ENCODE measurements at regions not wholly inside any gene's neighbourhood (a gene's known extent, or its start where the extent isn't known, plus 50 kb on each side); places are given as distances from the start of the nearest gene placed in this dataset.
A peak's percentile ranks its signal among the peaks of the same experiment; 100 is the strongest.

DNA sequence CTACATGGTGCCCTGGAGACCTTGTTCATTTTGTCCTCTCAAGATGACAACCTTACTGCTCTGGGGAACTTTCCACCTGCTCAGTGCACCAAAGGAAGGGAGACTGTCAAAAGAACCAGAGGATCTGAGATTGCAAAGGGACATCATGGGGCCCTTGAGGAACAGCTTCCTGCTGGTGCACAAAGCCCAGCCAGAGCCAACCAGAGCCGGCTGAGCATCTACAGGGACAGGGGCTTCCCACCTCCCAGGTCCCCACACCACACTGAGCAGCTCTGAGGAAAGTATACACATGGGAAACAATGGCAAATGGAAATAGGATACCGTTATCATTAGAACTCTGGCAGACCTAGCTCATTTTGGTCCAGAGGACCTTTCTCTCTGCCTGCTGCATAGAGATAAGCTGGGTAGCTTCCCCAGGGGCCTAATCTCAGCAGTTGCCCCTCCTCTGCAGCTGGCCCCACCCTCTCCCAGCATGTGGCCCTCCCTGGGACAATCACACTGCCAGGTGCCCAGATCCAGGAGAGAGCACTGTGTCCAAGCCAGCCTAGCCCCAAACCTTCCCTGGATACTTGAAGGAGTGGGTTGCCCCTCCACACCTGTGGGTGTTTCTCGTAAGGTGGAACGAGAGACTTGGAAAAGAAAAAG is 123.4 kb upstream of the PRR20G start:
- H3K27me3 Mint-ChIP-seq (ENCODE audit: low read depth): peaks cover 6% of the 10 kb centered on the region
- no peaks in the 10 kb centered on the region for H3K4me1 Mint-ChIP-seq (ENCODE audit: low read depth)

DNA sequence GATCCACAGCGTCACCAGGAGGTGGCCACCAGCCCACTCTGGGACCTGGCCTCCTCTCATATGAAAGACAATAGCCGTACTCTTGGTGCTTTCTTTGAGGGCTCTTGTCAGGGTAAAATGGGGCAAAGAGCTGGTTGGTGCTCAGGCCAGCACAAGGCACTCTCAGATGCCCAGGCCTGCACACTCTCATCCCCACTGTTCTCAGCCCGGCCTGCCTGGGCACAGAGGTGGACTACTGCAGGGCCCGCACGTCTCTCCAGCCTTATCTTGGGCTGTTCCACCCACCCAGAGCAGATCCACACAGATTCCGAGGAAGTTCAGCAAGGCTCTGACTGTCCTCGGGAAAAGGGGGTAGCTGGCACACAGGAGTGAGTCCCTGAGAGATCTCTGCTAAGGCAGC is 122.8 kb upstream of the PRR20G start:
- Mint-ChIP-seq H3K36me3 (ENCODE audit: low read depth) (no peaks in the 10 kb centered on the region), H3K4me3 (ENCODE audit: low read depth) (no peak overlapping the region), H3K4me1 (ENCODE audit: low read depth) (no peaks in the 10 kb centered on the region), H3K9me3 (no peaks in the 10 kb centered on the region), H3K27me3 (ENCODE audit: low read depth) (peaks cover 3% of the 10 kb centered on the region), H3K27ac (no peak overlapping the region)
- peak; percentile 0 for DNase-seq (ENCODE audit: low spot score)
- intact Hi-C loops (cut with micrococcal nuclease): no loop called here

More for the DNA sequence above, 123.4 kb upstream of the PRR20G start:
- intact Hi-C loops (cut with micrococcal nuclease): no loop called here
- H3K27ac Mint-ChIP-seq: no peak overlapping the region
- H3K4me3 Mint-ChIP-seq (ENCODE audit: low read depth): no peak overlapping the region
- peak; percentile 6 for DNase-seq (ENCODE audit: low spot score)
- no peaks in the 10 kb centered on the region for H3K9me3 Mint-ChIP-seq
- H3K36me3 Mint-ChIP-seq (ENCODE audit: low read depth): no peaks in the 10 kb centered on the region

DNA sequence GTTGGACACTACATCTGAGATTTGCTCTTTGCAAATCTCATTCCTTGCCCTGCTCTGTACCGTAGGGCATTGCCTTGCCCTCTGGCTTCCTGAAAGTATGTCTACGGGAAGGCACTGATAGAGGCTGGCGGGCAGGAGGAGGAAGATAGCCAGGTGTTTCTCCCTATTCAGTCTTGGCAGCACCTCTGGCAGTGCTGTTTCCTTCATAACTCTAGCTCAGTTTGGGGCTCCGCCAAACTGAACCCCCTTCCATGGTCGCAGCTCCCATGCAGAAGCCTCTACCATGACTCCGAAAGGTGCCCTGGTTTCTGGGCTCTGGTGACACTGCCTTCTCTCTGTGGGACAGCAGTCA is 122.3 kb upstream of the PRR20G start:
- no peaks in the 10 kb centered on the region for H3K9me3 Mint-ChIP-seq
- peaks cover 3% of the 10 kb centered on the region for H3K27me3 Mint-ChIP-seq (ENCODE audit: low read depth)
- no peak overlapping the region for H3K4me3 Mint-ChIP-seq (ENCODE audit: low read depth)
- intact Hi-C loops (cut with micrococcal nuclease): no loop called here
- H3K27ac Mint-ChIP-seq: no peak overlapping the region
- H3K36me3 Mint-ChIP-seq (ENCODE audit: low read depth): no peaks in the 10 kb centered on the region
- H3K4me1 Mint-ChIP-seq (ENCODE audit: low read depth): no peaks in the 10 kb centered on the region
- DNase-seq (ENCODE audit: low spot score): peak; percentile 2

DNA sequence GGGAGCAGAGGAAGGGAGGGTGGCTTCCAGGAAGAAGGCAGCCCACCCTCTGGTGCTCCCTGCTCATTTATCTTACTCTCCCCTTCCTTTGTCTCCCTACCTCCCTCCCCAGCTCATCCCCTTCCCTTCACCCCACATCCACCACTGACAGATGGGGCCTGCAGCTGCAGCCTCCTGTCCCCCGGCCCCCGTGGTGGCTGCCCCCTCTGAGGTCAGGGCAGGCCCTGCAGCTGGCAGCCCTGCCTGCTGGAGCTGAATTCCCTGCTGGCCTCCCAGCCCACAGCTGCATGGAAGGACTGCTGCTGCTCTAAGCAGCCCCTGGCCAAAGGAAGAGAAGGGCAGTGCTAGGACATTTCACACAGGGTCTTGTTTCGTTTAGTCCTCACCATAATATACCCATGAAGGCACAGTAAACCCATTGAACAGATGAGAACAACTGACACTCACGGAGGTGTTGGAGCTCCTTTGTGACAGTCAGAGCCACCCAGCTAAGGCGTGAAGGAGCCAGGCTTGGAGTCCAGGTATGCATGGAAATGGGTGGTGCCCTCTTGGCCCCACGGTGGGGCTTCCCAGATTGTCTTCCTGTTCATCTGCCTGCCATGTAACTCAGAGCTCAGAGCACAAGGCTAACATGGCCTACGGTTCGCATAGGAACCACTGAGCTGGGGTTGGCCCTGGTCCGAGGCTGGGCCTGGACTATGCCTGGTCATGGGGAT is 121.7 kb upstream of the PRR20G start:
- Mint-ChIP-seq H3K4me3 (ENCODE audit: low read depth) (no peak overlapping the region), H3K27ac (no peak overlapping the region), H3K36me3 (ENCODE audit: low read depth) (no peaks in the 10 kb centered on the region), H3K9me3 (no peaks in the 10 kb centered on the region), H3K4me1 (ENCODE audit: low read depth) (no peaks in the 10 kb centered on the region), H3K27me3 (ENCODE audit: low read depth) (peaks cover 3% of the 10 kb centered on the region)
- no peak for DNase-seq (ENCODE audit: low spot score)
- intact Hi-C loops (cut with micrococcal nuclease): no loop called here

DNA sequence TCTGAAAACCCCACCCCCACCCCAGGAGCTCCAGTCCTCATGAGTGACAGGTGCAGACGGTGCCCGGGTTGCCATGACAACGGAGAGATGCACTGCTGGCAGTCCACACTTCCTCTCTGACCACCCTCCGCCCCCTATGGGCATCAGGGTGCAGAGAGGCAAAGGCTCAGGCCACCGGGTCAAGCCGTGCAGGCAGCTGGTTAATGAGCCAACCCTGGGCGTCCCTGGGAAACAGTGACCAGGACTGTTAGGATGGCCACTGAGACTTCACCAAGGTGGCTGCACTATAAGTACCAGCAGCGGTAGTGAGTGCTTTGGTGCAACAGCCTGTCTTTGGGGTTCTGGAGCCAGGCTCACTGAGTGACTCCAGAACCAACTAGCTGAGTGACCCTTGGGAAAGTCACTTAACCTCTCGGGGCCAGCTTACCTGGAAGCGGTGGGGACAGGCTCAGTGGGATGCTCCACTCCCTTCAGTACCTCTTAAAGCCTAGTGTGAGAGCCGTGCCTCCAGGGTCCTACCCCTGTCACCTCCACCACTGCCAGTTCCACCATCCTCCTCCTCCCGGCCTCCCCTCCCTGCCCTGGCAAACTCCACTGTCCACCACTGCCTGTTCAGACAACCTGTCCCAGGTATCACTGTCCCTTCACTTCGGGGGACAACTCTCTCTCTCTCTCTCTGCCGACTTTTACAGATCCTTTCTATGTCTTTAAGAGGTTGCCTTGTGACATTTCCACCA is 121.0 kb upstream of the PRR20G start:
- Mint-ChIP-seq H3K27me3 (ENCODE audit: low read depth) (no peaks in the 10 kb centered on the region), H3K4me1 (ENCODE audit: low read depth) (no peaks in the 10 kb centered on the region), H3K36me3 (ENCODE audit: low read depth) (no peaks in the 10 kb centered on the region), H3K4me3 (ENCODE audit: low read depth) (no peak overlapping the region), H3K27ac (no peak overlapping the region), H3K9me3 (no peaks in the 10 kb centered on the region)
- intact Hi-C loops (cut with micrococcal nuclease): no loop called here
- no peak for DNase-seq (ENCODE audit: low spot score)

DNA sequence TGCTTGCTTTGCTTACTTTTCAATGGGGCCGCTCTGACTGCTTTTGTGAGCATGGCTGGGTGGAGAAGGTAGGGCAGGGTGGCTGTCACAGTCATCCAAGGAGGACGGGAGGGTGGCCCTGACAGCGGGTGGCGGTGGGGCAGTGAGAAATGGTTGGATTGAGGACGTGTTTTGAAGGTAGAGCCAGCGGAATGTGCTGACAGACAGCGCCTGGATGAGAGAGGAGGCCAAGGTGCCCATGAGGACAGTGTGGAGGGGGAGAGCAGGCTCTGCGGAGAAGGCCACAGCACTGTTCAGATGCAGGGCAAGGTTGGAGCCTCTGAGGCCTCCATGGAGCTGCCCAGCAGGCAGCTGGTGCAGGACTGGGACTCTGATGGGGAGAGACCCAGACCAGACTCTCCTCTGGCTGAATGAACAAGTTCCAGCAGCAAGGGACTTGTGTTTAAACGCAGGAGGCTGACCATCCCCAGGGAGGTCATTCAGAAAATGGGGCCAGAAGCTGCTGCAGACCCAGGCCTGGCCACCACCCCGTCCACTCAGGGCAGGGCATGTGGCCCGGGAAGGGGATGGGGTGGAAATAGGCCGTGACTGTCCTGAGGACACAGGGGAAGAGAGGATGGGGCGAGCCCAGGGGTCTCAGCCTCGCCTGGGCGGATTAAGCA is 120.3 kb upstream of the PRR20G start:
- no peaks in the 10 kb centered on the region for H3K4me1 Mint-ChIP-seq (ENCODE audit: low read depth)
- H3K27ac Mint-ChIP-seq: no peak overlapping the region
- no peaks in the 10 kb centered on the region for H3K9me3 Mint-ChIP-seq
- H3K4me3 Mint-ChIP-seq (ENCODE audit: low read depth): no peak overlapping the region
- intact Hi-C loops (cut with micrococcal nuclease): no loop called here
- DNase-seq (ENCODE audit: low spot score): no peak
- no peaks in the 10 kb centered on the region for H3K36me3 Mint-ChIP-seq (ENCODE audit: low read depth)
- no peaks in the 10 kb centered on the region for H3K27me3 Mint-ChIP-seq (ENCODE audit: low read depth)

DNA sequence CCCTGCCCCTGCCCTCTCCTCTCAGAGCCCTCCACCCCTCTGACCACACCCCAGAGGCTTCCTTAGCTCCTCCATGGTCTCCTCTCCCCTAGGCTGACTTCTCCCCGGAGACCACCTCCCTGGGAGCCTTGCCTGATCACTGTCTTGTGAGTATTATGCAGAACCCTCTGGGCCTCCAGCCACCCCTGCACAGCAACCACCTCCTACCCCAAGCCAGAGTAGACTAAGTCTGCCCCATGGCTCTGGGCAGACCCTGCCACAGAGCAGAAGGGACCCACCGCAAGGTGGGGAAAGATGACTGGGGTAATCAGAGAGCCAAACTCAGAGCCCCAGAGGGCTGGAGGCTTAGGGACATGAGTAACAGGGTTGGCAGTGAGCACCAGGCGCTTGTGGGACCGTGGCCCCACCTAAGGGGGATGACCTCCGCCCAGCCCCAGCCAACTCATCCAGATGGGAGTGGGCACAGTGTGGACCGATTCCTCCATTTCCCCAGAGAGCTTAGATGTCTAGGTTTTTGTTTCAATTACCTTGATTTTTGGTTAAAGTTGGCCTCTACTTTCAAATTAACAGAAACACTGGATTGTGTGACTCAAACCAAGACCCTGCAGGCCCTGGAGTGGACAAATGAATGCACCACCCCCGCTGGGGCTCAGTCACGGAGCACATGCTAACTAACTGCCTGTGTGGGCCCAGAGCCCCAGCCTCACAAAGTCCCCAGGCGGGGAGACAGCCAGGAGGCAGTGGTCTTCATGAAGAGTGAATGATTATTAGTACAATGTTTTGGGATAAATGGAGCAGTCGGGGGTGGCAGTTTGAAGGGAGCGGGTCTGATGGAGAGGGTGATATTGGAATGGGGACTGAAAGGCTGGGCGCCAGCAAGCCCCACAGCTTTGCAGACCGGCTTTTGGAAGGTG is 119.4 kb upstream of the PRR20G start:
- intact Hi-C loops (cut with micrococcal nuclease): no loop called here
- no peaks in the 10 kb centered on the region for H3K9me3 Mint-ChIP-seq
- H3K36me3 Mint-ChIP-seq (ENCODE audit: low read depth): no peaks in the 10 kb centered on the region
- H3K4me3 Mint-ChIP-seq (ENCODE audit: low read depth): no peak overlapping the region
- H3K4me1 Mint-ChIP-seq (ENCODE audit: low read depth): no peaks in the 10 kb centered on the region
- DNase-seq (ENCODE audit: low spot score): no peak
- H3K27ac Mint-ChIP-seq: no peak overlapping the region
- no peaks in the 10 kb centered on the region for H3K27me3 Mint-ChIP-seq (ENCODE audit: low read depth)

DNA sequence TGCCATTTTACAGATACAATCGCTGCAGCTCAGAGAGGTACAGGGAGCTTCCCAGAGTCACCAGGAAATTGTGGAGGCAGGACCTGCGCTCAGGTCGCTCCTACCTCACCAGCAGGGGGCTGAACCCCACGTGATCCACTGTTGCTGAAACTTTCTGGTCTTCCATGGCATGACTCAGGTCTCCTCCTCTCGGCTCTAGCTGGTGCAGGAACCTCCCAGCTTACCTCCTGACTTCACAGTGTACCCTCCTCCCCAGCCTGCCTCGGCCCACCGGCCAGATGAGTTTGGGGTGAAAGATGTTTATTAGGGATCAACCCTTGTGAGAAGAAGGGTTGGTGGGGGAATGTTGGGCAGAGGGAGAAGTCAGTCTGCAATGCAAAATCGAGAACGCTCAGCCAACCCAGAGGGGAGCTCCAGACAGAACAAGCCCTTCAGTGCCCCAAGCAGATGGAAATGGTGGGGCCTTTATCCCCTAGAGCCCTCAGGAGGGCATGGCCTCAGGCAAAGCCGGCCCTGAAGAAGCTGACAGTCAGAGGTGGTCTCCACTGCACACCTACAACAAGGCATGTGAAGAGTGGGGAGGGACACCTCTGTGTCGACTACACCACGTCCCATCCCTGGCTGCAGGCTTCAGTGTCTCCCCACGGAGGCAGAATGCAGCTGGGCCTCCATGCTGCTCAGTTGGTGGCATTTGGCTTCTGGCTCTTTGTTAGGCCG is 118.6 kb upstream of the PRR20G start:
- intact Hi-C loops (cut with micrococcal nuclease): no loop called here
- Mint-ChIP-seq H3K4me1 (ENCODE audit: low read depth) (no peaks in the 10 kb centered on the region), H3K4me3 (ENCODE audit: low read depth) (no peak overlapping the region), H3K27ac (no peak overlapping the region), H3K27me3 (ENCODE audit: low read depth) (no peaks in the 10 kb centered on the region), H3K36me3 (ENCODE audit: low read depth) (no peaks in the 10 kb centered on the region), H3K9me3 (no peaks in the 10 kb centered on the region)
- DNase-seq (ENCODE audit: low spot score): no peak

DNA sequence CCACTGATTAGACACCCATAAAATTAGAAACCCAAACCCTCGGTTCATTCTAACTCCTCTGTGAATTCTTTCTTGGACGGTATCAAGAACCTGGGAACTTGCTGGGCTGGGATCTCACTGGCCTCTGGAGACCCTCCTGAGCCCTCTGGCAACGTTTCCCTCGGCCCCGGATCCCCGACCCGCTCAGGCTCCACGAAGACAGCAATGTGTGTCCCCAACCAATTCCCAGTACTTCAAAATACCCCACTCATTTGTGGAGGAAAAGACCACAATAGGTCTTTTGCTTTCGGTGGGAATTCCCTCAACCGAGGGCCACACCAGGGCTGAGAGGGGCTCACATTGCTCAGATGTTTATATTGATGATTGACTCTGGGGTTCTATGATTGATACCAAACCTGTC is 117.9 kb upstream of the PRR20G start:
- no peak for DNase-seq (ENCODE audit: low spot score)
- H3K4me1 Mint-ChIP-seq (ENCODE audit: low read depth): no peaks in the 10 kb centered on the region
- intact Hi-C loops (cut with micrococcal nuclease): no loop called here
- H3K36me3 Mint-ChIP-seq (ENCODE audit: low read depth): no peaks in the 10 kb centered on the region
- no peak overlapping the region for H3K4me3 Mint-ChIP-seq (ENCODE audit: low read depth)
- no peaks in the 10 kb centered on the region for H3K9me3 Mint-ChIP-seq
- no peak overlapping the region for H3K27ac Mint-ChIP-seq
- peaks cover 2% of the 10 kb centered on the region for H3K27me3 Mint-ChIP-seq (ENCODE audit: low read depth)

DNA sequence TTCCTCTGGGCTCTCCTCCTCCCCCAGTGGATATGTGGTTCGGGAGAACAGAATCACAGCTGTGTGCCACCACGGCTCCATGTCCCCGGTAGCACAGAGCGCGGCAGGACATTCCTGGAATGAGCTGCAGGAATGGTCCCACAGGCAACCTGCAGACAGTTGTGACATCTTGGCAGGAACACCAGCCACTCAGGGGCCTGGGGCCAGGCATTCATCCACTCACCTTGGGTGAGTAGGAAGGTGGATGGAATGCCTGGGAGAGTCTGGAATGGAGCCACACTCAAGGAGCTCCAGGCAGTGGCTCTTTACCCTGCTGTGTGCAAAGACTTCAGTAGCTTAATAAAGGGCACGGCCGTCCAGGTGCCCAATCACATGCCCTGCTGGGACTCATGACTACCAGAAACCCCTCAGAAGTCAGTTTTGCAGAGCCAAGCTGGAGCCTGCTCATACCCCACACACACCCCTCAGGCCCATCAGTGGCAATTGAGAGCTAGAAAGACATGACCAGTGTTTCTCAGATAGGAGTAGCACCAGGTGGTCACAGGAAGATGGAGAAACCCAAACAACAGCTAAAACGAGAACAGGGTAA is 117.3 kb upstream of the PRR20G start:
- no peaks in the 10 kb centered on the region for H3K4me1 Mint-ChIP-seq (ENCODE audit: low read depth)
- peaks cover 2% of the 10 kb centered on the region for H3K27me3 Mint-ChIP-seq (ENCODE audit: low read depth)
- intact Hi-C loops (cut with micrococcal nuclease): no loop called here
- H3K27ac Mint-ChIP-seq: no peak overlapping the region
- no peaks in the 10 kb centered on the region for H3K36me3 Mint-ChIP-seq (ENCODE audit: low read depth)
- no peaks in the 10 kb centered on the region for H3K9me3 Mint-ChIP-seq
- DNase-seq (ENCODE audit: low spot score): no peak
- H3K4me3 Mint-ChIP-seq (ENCODE audit: low read depth): no peak overlapping the region

DNA sequence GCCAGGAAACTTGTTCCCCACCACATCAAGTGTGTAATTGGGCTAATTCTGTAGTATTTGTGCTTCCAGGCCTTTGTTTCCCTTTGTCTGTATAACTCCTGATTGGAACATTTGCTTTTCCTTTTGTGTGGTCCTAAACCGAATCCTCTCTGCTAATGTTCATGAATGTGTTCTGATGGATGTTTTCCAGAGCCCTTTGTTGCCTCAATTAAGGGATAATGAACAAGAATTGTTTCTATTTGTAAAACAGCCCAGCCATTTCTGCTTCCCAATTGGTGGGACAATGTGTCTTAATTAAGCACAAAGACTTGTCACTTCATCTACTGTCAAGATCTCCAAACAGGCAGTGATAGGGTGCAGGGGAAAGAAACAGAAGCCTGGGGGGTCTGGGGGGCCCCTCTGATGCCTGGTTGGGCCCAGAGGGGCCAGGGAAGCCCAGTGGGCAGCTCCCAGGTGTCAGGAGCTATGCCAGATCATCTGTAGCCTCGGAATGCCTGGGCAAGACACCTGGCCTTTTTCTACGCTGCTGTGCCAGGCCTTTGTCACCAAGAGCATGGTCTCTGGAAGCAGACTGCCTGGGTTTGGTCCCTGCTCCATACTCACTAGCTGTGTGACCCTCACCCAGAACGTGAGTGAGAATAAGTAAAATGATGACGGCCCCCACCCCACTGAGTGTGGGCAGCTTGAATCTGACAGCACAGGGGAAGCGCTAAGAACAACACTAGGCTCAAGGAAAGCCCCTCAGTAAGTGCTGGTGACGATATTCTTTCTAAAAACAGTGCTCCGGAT is 116.6 kb upstream of the PRR20G start:
- no peaks in the 10 kb centered on the region for H3K4me1 Mint-ChIP-seq (ENCODE audit: low read depth)
- intact Hi-C loops (cut with micrococcal nuclease): no loop called here
- DNase-seq (ENCODE audit: low spot score): no peak
- H3K27ac Mint-ChIP-seq: no peak overlapping the region
- H3K36me3 Mint-ChIP-seq (ENCODE audit: low read depth): no peaks in the 10 kb centered on the region
- no peaks in the 10 kb centered on the region for H3K9me3 Mint-ChIP-seq
- H3K27me3 Mint-ChIP-seq (ENCODE audit: low read depth): peaks cover 2% of the 10 kb centered on the region
- no peak overlapping the region for H3K4me3 Mint-ChIP-seq (ENCODE audit: low read depth)

All from activated T-helper 2 cell treated with anti-CD3 and anti-CD28 coated beads, Interferon-gamma antibody, Interleukin-2, Interleukin-4, amounts not matched to agents 10 μg/mL and 5 μg/mL and 100 μg/mL, durations not matched to agents 14 hours and 24 hours and 36 hours (primary cell).